Gastroesophageal sphincter (tissue), 3 donors: ENCODE measurements at regions not wholly inside any gene's neighbourhood (a gene's known extent, or its start where the extent isn't known, plus 50 kb on each side); places are given as distances from the start of the nearest gene placed in this dataset.

Source experiments
- CTCF ChIP-seq, 4 experiments: fragments of 200-600 bp in 2 of 4; fragments of 450-650 bp in 2 of 4; sonication (generic) in 1 of 4; IDR thresholded peaks; one replicate each; pipeline ENCODE4 v1.5.1; 2017 to 2019; ENCODE audit warnings: antibody characterized with exemption in 4 of 4, mild to moderate bottlenecking in 2 of 4, moderate library complexity in 2 of 4
- EP300 ChIP-seq: sonication (generic); formaldehyde crosslinking; IDR thresholded peaks from one replicate; pipeline ENCODE4 v1.6.1; 2017; ENCODE audit warnings: antibody characterized with exemption, mild to moderate bottlenecking
- POLR2A ChIP-seq, 2 donors: fragments of 450-650 bp; IDR thresholded peaks; one replicate each; pipeline ENCODE4 v1.6.1; 2017; ENCODE audit warnings: antibody characterized with exemption in 2 of 2, mild to moderate bottlenecking in 2 of 2, moderate library complexity in 1 of 2

- TF ChIP-seq EP300: no peak
- no peak for TF ChIP-seq CTCF (IDR thresholded peaks at IDR 0.05)
- no peak for TF ChIP-seq POLR2A (IDR thresholded peaks at IDR 0.05)
Measured at GRCh38 chr2:217703999-217704398, 298.8 kb downstream of the TNS1 start.
